Mesothelial cell of epicardium (in vitro differentiated cells): ENCODE measurements at regions not wholly inside any gene's neighbourhood (a gene's known extent, or its start where the extent isn't known, plus 50 kb on each side); places are given as distances from the start of the nearest gene placed in this dataset.

Experiments used
- DNase-seq, 2 experiments: peaks; one replicate each; pipeline ENCODE4 v3.0.0; 2021; ENCODE audit warnings: low spot score in 2 of 2; ENCODE audit not compliant: unreplicated experiment in 2 of 2
- H3K27ac Mint-ChIP-seq: 2 replicates; pipeline ENCODE4 v1.8.0; 2021; ENCODE audit warnings: mixed read lengths
- H3K27me3 Mint-ChIP-seq: 2 replicates; pipeline ENCODE4 v1.8.0; 2021; ENCODE audit warnings: low read depth, mixed read lengths
- H3K36me3 Mint-ChIP-seq: 2 replicates; pipeline ENCODE4 v1.8.0; 2021; ENCODE audit warnings: mixed read lengths
- H3K4me1 Mint-ChIP-seq: 2 replicates; pipeline ENCODE4 v1.8.0; 2021; ENCODE audit warnings: mixed read lengths
- H3K4me3 Mint-ChIP-seq: 2 replicates; pipeline ENCODE4 v1.8.0; 2021; ENCODE audit warnings: mild to moderate bottlenecking, moderate library complexity, mixed read lengths
- H3K9me3 Mint-ChIP-seq: 2 replicates; pipeline ENCODE4 v1.8.0; 2021; ENCODE audit warnings: mixed read lengths
- CTCF ChIP-seq: fragments of 200-600 bp; sonication (generic); IDR thresholded peaks from one replicate; pipeline ENCODE4 v1.5.0; 2021; ENCODE audit warnings: antibody characterized with exemption; ENCODE audit not compliant: unreplicated experiment

- Mint-ChIP-seq H3K27ac (no peak overlapping the region), H3K9me3 (no peaks in the 10 kb centered on the region), H3K27me3 (peaks cover 3% of the 10 kb centered on the region), H3K4me3 (no peak overlapping the region), H3K4me1 (no peaks in the 10 kb centered on the region), H3K36me3 (no peaks in the 10 kb centered on the region)
- DNase-seq: no peak
- no peak for TF ChIP-seq CTCF
Measured at GRCh38 chr2:175449616-175450015, 268.1 kb upstream of the ATP5MC3 start.

GRCh38 chr2:175446201-175446600 lies 264.7 kb upstream of the ATP5MC3 start:
- peaks cover 15% of the 10 kb centered on the region for H3K27me3 Mint-ChIP-seq
- DNase-seq: no peak
- TF ChIP-seq CTCF: no peak
- no peaks in the 10 kb centered on the region for H3K9me3 Mint-ChIP-seq
- no peak overlapping the region for H3K4me3 Mint-ChIP-seq
- no peaks in the 10 kb centered on the region for H3K36me3 Mint-ChIP-seq
- H3K27ac Mint-ChIP-seq: no peak overlapping the region
- peaks cover under 1% of the 10 kb centered on the region for H3K4me1 Mint-ChIP-seq

GRCh38 chr2:175445281-175445680 lies 263.8 kb upstream of the ATP5MC3 start:
- Mint-ChIP-seq H3K4me3 (no peak overlapping the region), H3K27me3 (peaks cover 21% of the 10 kb centered on the region), H3K4me1 (peaks cover 8% of the 10 kb centered on the region), H3K9me3 (no peaks in the 10 kb centered on the region), H3K27ac (no peak overlapping the region), H3K36me3 (no peaks in the 10 kb centered on the region)
- no peak for TF ChIP-seq CTCF
- no peak for DNase-seq

DNA sequence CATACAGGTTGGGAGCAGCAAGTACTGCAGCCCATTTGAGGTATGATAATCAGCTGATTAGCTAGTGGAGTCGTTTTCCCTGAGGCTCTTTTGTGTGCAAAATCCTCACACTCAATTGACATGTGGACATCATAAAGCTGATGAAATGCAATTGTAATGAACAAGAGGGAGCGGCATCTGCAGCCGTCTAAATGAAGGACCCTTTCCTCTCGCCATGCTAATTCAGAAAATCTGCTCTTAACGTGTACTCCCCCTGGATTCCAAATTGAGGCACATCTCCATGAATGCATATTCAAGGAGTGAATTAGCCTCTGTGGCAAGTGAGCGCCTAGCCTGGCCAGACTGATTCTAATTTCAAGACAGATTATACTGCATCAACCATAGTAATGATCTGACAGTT lies 260.9 kb upstream of the ATP5MC3 start:
- Mint-ChIP-seq H3K36me3 (no peaks in the 10 kb centered on the region), H3K27ac (no peak overlapping the region), H3K4me3 (no peak overlapping the region), H3K9me3 (no peaks in the 10 kb centered on the region), H3K4me1 (peaks cover 12% of the 10 kb centered on the region), H3K27me3 (peaks cover 28% of the 10 kb centered on the region)
- no peak for DNase-seq
- TF ChIP-seq CTCF: no peak

DNA sequence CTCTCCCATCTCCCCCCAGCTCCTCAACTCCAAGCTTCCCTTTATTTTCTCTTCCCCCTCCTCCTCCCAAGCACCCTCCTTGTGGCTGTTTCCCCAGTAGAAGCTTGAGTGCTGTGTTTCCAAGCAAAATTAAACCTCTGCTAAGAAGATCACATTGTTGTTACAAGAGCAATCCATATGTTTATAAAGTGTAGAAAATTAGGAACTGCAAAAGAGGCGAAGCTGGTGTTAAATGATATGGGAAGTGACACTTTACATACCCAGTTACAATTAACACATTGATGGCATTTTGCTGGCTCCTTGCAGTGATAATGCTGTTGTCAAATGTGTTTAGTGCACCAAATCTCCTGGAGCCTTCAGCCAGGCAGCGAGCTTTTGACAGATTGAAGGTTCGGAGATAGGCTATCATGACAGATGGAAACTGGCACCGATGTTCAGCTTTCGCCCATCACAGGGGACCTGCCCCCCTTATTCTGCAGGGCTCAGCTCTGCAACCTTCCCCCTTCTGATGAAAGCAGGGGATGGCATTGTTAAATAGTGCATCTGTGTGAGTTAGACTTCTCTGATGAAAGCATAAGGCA lies 259.8 kb upstream of the ATP5MC3 start:
- no peaks in the 10 kb centered on the region for H3K9me3 Mint-ChIP-seq
- H3K27ac Mint-ChIP-seq: no peak overlapping the region
- no peak overlapping the region for H3K4me3 Mint-ChIP-seq
- no peaks in the 10 kb centered on the region for H3K36me3 Mint-ChIP-seq
- H3K4me1 Mint-ChIP-seq: peaks cover 12% of the 10 kb centered on the region
- DNase-seq: no peak
- H3K27me3 Mint-ChIP-seq: peaks cover 26% of the 10 kb centered on the region
- TF ChIP-seq CTCF: no peak

DNA sequence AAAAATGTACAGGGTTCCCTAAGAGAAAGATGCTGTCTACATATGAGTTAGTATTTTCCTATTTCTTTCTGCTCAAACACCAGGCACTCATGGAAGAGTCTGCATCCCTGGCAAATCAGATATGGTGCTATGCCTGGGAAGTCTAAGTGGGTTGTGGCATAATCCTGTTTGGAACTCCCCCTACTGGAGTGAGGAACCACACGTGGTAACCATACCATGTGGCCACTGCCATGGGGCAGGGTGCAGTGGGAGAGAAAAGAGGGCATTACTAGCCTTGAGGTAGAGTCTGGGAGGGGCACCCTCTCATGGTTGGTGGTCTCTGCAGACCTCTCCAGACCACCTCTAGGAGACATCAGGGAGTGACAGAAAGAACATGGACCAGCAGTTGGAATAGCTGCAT lies 257.9 kb upstream of the ATP5MC3 start:
- Mint-ChIP-seq H3K27me3 (peaks cover 26% of the 10 kb centered on the region), H3K4me3 (no peak overlapping the region), H3K27ac (no peak overlapping the region), H3K36me3 (no peaks in the 10 kb centered on the region), H3K4me1 (peaks cover 12% of the 10 kb centered on the region), H3K9me3 (no peaks in the 10 kb centered on the region)
- no peak for TF ChIP-seq CTCF
- no peak for DNase-seq
